ENCODE measurements at regions not wholly inside any gene's neighbourhood (a gene's known extent, or its start where the extent isn't known, plus 50 kb on each side); places are given as distances from the start of the nearest gene placed in this dataset.

DNA sequence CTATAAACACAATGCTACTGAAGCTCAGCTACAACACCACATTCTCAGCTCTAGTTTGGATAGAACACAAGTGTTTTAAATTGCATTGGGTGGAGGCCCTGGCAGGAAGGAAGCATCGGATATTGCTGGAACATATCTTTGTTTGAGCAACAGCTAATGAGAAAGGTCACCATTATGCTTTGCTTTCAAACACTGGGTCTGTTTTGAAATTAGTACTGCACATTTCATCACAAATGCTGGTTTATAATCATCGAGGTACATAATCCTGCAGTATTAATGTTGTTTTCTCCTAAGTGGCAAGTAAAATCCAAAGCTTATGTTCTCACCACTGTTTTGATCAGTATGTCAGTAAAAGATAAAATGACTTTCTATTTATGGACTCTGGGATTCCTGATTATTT, 61.5 kb upstream of the ARHGAP29 start (continued):
- no peak for TF ChIP-seq MZF1 (CRISPR knock-in tag; IDR thresholded peaks at IDR 0.05; ENCODE audit: borderline replicate concordance)
- TF ChIP-seq MYNN (CRISPR knock-in tag; IDR thresholded peaks at IDR 0.05; ENCODE audit: low read depth), result no peak
- TF ChIP-seq ZNF550 (CRISPR knock-in tag; IDR thresholded peaks at IDR 0.05; ENCODE audit: borderline replicate concordance), result no peak
- TF ChIP-seq, protein P1, sequence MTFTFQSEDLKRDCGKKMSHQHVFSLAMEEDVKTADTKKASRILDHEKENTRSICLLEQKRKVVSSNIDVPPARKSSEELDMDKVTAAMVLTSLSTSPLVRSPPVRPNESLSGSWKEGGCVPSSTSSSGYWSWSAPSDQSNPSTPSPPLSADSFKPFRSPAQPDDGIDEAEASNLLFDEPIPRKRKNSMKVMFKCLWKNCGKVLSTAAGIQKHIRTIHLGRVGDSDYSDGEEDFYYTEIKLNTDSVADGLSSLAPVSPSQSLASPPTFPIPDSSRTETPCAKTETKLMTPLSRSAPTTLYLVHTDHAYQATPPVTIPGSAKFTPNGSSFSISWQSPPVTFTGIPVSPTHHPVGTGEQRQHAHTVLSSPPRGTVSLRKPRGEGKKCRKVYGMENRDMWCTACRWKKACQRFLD (CRISPR knock-in tag; IDR thresholded peaks at IDR 0.05; ENCODE audit: borderline replicate concordance), result no peak
- TF ChIP-seq PAX8 (CRISPR knock-in tag; IDR thresholded peaks at IDR 0.05; ENCODE audit: borderline replicate concordance), result no peak
- TF ChIP-seq TARDBP (CRISPR knock-in tag; IDR thresholded peaks at IDR 0.05), result no peak
- no peak for TF ChIP-seq GRHL1 (CRISPR knock-in tag; conservative IDR thresholded peaks at IDR 0.05)
- TF ChIP-seq, protein P2, sequence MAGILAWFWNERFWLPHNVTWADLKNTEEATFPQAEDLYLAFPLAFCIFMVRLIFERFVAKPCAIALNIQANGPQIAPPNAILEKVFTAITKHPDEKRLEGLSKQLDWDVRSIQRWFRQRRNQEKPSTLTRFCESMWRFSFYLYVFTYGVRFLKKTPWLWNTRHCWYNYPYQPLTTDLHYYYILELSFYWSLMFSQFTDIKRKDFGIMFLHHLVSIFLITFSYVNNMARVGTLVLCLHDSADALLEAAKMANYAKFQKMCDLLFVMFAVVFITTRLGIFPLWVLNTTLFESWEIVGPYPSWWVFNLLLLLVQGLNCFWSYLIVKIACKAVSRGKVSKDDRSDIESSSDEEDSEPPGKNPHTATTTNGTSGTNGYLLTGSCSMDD (CRISPR knock-in tag; IDR thresholded peaks at IDR 0.05), result no peak
- TF ChIP-seq PHF20 (CRISPR knock-in tag; IDR thresholded peaks at IDR 0.05), result no peak
- no peak for TF ChIP-seq TBX2 (CRISPR knock-in tag; IDR thresholded peaks at IDR 0.05; ENCODE audit: borderline replicate concordance)
- TF ChIP-seq TFE3 (CRISPR knock-in tag; IDR thresholded peaks at IDR 0.05), result no peak
- no peak for TF ChIP-seq SMAD9 (CRISPR knock-in tag; IDR thresholded peaks at IDR 0.05)
- no peak for TF ChIP-seq PCBP2 (optimal IDR thresholded peaks at IDR 0.05; ENCODE audit: low read depth, low read length, poor library complexity, severe bottlenecking)
- TF ChIP-seq ZNF562 (CRISPR knock-in tag; IDR thresholded peaks at IDR 0.05; ENCODE audit: borderline replicate concordance), result no peak
- TF ChIP-seq ZKSCAN1 (IDR thresholded peaks at IDR 0.05; ENCODE audit: low read length), result no peak
- no peak for TF ChIP-seq ZNF460 (CRISPR knock-in tag; IDR thresholded peaks at IDR 0.05; ENCODE audit: borderline replicate concordance)
- no peak for TF ChIP-seq SIX4 (CRISPR knock-in tag; IDR thresholded peaks at IDR 0.05)
- no peak for TF ChIP-seq ARNT2 (CRISPR knock-in tag; IDR thresholded peaks at IDR 0.05; ENCODE audit: low read depth)
- no peak for TF ChIP-seq ZNF639 (CRISPR knock-in tag; conservative IDR thresholded peaks at IDR 0.05)
- TF ChIP-seq ZNF879 (CRISPR knock-in tag; IDR thresholded peaks at IDR 0.05), result no peak
- TF ChIP-seq REL (CRISPR knock-in tag; conservative IDR thresholded peaks at IDR 0.05), result no peak
- TF ChIP-seq KDM3A (CRISPR knock-in tag; IDR thresholded peaks at IDR 0.05; ENCODE audit: low read depth), result no peak
- no peak for TF ChIP-seq ZNF564 (CRISPR knock-in tag; IDR thresholded peaks at IDR 0.05)
- TF ChIP-seq TAF15 (IDR thresholded peaks at IDR 0.05; ENCODE audit: low read depth, low read length, poor library complexity, severe bottlenecking), result no peak
- no peak for TF ChIP-seq SRF (IDR thresholded peaks at IDR 0.05; ENCODE audit: low read depth, low read length)
- TF ChIP-seq CBX1 (IDR thresholded peaks at IDR 0.05; ENCODE audit: low read depth), result no peak
- no peak for TF ChIP-seq ZNF3 (CRISPR knock-in tag; IDR thresholded peaks at IDR 0.05)

Data from HepG2 (cell line).